ENCODE measurements at regions not wholly inside any gene's neighbourhood (a gene's known extent, or its start where the extent isn't known, plus 50 kb on each side); places are given as distances from the start of the nearest gene placed in this dataset.

DNA sequence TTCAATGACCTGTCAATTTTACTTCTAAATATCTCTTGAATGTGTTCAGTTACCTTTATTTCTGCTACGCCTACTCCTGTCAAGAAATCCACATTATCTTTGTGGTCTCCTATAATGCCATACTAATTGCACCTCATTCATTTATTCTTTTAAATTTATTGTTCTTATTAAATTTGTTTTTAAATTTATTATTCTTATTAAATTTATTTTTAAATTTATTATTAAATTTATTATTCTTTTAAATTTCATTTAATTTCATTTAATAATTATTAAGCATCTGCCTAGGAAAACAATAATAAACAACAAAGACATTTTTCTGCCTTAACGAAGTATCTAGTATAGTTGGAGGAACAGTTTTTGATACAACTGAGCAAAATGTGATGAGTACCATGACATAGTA is 211.7 kb downstream of the ZPLD1 start:
- TF ChIP-seq, protein P1, sequence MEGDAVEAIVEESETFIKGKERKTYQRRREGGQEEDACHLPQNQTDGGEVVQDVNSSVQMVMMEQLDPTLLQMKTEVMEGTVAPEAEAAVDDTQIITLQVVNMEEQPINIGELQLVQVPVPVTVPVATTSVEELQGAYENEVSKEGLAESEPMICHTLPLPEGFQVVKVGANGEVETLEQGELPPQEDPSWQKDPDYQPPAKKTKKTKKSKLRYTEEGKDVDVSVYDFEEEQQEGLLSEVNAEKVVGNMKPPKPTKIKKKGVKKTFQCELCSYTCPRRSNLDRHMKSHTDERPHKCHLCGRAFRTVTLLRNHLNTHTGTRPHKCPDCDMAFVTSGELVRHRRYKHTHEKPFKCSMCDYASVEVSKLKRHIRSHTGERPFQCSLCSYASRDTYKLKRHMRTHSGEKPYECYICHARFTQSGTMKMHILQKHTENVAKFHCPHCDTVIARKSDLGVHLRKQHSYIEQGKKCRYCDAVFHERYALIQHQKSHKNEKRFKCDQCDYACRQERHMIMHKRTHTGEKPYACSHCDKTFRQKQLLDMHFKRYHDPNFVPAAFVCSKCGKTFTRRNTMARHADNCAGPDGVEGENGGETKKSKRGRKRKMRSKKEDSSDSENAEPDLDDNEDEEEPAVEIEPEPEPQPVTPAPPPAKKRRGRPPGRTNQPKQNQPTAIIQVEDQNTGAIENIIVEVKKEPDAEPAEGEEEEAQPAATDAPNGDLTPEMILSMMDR (IDR thresholded peaks at IDR 0.05; ENCODE audit: low read depth, low read length), result no peak
- no peak for TF ChIP-seq POLR2A (IDR thresholded peaks at IDR 0.05; ENCODE audit: extremely low read depth, insufficient read length)

All from NB4 (cell line).